Left forelimb (tissue), 1 donor: ENCODE measurements at regions not wholly inside any gene's neighbourhood (a gene's known extent, or its start where the extent isn't known, plus 50 kb on each side); places are given as distances from the start of the nearest gene placed in this dataset.

Experiments used
- DNase-seq: peaks from one replicate; pipeline ENCODE4 v3.0.0-alpha.2; 2018; ENCODE audit warnings: low spot score

GRCh38 chr17:5635949-5636348 is 51.6 kb upstream of the NLRP1 start:
- no peak for DNase-seq

- no peak for DNase-seq
These were observed 54.3 kb upstream of the NLRP1 start for GRCh38 chr17:5638596-5638995.

GRCh38 chr17:5640726-5641125 is 56.4 kb upstream of the NLRP1 start:
- DNase-seq = no peak

DNA sequence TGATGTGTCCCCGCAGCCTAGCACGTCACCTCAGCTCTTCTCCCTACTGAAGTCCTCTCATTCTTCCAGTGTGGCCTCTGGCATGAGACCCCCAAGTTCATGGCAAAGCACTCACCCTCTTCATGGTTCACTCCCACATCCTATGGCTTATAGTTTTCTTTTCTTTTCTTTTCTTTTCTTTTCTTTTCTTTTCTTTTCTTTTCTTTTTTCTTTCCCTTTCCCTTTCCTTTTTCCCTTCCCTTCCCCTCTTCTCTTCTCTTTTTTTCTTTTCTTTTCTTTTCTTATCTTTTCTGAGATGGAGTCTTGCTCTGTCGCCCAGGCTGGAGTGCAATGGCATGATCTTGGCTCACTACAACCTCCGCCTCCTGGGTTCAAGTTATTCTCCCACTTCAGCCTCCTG is 58.4 kb upstream of the NLRP1 start:
- no peak for DNase-seq

- DNase-seq = no peak
These were observed 59.8 kb upstream of the NLRP1 start for GRCh38 chr17:5644065-5644464.

GRCh38 chr17:5651348-5651747 is 67.0 kb upstream of the NLRP1 start:
- no peak for DNase-seq

DNA sequence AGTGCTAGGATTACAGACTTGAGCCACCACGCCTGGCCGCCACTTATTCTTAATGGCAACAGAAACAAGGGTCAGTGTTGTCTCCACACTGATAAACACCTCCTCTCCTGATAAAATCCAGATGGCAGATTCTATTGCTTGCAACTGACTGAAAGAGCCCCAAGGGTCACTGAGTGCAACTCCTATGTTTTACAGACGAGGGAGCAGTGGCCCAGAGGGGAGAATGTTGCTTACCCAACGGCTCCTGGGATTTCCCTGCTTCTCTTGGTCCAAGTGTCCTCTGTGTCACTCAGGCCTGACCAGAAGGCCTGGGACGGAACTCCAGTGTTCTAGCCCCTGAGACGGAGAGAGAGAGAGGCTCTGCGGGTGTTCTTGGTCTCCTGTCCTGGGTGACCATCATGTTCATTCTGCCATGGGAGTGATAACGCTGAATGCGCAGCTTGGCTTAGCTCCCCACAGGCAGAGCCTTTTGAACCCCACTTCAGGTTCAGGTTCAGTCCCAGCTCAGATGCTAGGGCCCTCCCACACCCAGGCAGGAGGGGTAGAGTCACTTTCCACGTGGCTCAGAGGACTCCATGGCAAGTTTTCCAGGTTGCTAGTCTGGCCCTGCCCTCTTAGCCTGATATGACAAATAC is 77.3 kb upstream of the NLRP1 start:
- no peak for DNase-seq

GRCh38 chr17:5662409-5663085 is 78.2 kb upstream of the NLRP1 start:
- no peak for DNase-seq

GRCh38 chr17:5665164-5665563 is 80.9 kb upstream of the NLRP1 start:
- no peak for DNase-seq

DNA sequence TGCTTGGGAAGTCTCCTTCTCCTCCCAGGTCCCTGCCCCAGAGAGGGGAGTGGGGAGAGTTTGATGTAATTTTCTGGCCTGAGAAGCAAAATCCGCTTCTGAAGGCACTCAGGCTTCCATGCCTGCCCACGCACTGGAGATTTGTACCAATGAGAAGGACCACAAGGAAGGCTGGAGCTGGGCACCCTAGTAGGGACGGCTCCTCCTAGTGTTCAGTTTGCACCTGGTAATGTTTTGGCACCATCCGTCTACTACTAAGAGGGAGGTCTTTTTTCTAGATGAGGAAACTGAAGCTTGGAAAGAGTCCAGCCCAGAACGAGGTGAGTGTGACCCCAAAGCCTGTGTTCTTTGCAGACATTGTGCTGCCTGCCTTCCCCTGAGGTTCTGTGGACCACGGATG is 83.6 kb upstream of the NLRP1 start:
- no peak for DNase-seq

DNA sequence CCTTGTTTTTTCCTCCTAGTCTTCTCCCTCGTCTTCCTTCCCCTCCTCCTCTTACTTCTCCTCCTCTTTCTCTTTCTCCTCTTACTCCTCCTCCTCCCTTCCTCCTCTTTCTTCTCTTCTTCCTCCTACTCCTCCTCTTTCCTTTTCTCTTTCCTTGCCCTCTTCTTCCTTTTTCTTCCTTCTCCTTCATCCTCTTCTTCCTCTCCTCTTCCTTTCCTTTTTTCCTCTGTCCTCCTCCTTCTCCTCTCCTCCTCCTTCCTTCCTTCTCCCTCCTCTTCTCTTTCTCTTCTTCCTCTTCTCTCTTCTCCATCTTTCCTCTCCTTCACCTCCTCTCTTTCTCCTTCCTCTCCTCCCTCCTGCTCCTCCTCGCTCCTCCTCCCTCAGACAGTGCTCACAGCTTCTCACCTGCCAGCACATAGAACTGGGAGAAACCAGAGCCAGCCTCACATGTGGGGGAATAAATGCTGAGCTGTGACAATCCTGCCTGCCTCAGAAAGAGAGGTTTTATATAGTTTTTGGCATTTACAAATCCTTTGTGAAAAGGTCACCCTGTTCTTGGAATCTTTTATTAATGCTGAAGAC is 84.3 kb upstream of the NLRP1 start:
- DNase-seq = no peak

GRCh38 chr17:5669191-5669590 is 84.9 kb upstream of the NLRP1 start:
- no peak for DNase-seq

GRCh38 chr17:5672141-5672540 is 87.8 kb upstream of the NLRP1 start:
- DNase-seq = no peak

- DNase-seq = no peak
These were observed 88.6 kb upstream of the NLRP1 start for GRCh38 chr17:5672815-5673430.

- no peak for DNase-seq
These were observed 91.5 kb upstream of the NLRP1 start for GRCh38 chr17:5675625-5676421.

- DNase-seq = no peak
These were observed 93.3 kb upstream of the NLRP1 start for GRCh38 chr17:5677620-5678019.

- no peak for DNase-seq
These were observed 93.9 kb upstream of the NLRP1 start for GRCh38 chr17:5678171-5678570.

- DNase-seq = no peak
These were observed 96.5 kb upstream of the NLRP1 start for GRCh38 chr17:5680766-5681165.

- DNase-seq = no peak
These were observed 98.9 kb upstream of the NLRP1 start for GRCh38 chr17:5683241-5683640.

DNA sequence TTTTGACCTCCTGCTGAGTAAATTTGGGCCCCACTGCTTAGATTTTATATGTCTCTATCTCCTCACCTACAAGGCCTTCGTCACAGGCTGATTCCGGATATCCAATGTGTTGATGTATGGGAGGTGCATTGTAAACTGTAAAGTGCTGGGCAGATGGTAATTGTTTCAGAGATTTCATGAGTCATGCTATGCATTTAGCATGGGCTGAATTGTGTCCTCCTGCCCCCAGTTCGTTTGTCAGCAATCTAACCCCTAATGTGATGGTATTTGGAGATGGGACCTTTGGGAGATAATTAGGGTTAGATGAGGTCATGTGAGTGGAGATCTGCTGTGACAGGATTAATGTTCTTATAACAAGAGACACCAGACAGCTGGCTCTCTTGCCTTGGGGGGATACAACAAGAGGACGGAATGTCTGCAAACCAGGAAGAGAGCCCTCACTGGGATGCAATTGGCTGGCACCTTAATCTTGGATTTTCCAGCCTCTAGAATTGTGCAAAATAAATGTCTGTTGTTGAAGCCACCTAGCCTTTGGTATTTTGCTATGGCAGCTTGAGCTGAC is 101.8 kb upstream of the NLRP1 start:
- no peak for DNase-seq

DNA sequence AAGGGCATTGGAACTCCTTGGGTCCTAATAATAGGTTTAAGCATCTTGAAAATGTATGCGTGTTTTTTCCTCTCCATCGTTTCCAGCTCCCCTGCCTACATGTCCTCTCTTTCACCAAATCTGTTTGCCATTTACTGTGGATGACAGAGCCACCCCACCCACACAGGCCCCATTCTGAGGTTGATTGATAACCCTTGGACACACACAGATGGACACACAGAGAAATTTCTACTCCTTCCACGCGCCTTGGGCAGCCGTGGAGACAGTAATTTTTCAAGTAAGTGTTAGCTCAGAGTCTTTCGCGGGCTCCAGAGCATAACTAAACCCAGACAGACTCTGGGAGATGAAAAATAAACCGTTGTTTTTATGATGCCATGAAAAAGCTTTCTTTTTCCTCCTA is 103.3 kb upstream of the NLRP1 start:
- DNase-seq = no peak

GRCh38 chr17:5693821-5694220 is 109.5 kb upstream of the NLRP1 start:
- DNase-seq = no peak
